MM.1S (cell line): ENCODE measurements at regions not wholly inside any gene's neighbourhood (a gene's known extent, or its start where the extent isn't known, plus 50 kb on each side); places are given as distances from the start of the nearest gene placed in this dataset.

Source experiments
- DNase-seq: peaks from one replicate; pipeline ENCODE4 v3.0.0-alpha.2; 2015
- H2AFZ ChIP-seq: fragments of 300-600 bp; sonication (generic); 2 replicates; pipeline ENCODE4 v1.6.0; 2016; ENCODE audit warnings: antibody characterized with exemption, low read length
- H3F3A ChIP-seq: fragments of 300-600 bp; sonication (generic); 2 replicates; pipeline ENCODE4 v1.6.1; 2016; ENCODE audit warnings: mild to moderate bottlenecking, antibody characterized with exemption, low read length, moderate library complexity, mixed read lengths; ENCODE audit not compliant: insufficient read depth
- H3K27ac ChIP-seq: fragments of 300-600 bp; sonication (generic); 2 replicates; pipeline ENCODE4 v1.5.1; 2016; ENCODE audit warnings: mild to moderate bottlenecking, low read length
- H3K27me3 ChIP-seq: fragments of 300-600 bp; sonication (generic); replicated peaks from 2 replicates; pipeline ENCODE4 v1.6.0; 2016; ENCODE audit warnings: low read length; ENCODE audit not compliant: insufficient read depth
- H3K36me3 ChIP-seq: fragments of 300-600 bp; sonication (generic); replicated peaks from 2 replicates; pipeline ENCODE4 v1.6.1; 2016; ENCODE audit warnings: mild to moderate bottlenecking, low read length, mixed read lengths; ENCODE audit not compliant: insufficient read depth
- H3K4me1 ChIP-seq: fragments of 300-600 bp; sonication (generic); 2 replicates; pipeline ENCODE4 v1.6.1; 2016; ENCODE audit warnings: low read length, mixed read lengths
- H3K4me2 ChIP-seq: fragments of 300-600 bp; sonication (generic); 2 replicates; pipeline ENCODE4 v1.6.0; 2016; ENCODE audit warnings: low read depth, low read length
- H3K4me3 ChIP-seq: fragments of 300-600 bp; sonication (generic); 2 replicates; pipeline ENCODE4 v1.5.1; 2016; ENCODE audit warnings: low read length, mixed read lengths
- H3K79me2 ChIP-seq: fragments of 300-600 bp; sonication (generic); 2 replicates; pipeline ENCODE4 v1.6.1; 2016; ENCODE audit warnings: mixed run types, low read length, mixed read lengths
- H3K9ac ChIP-seq: fragments of 300-600 bp; sonication (generic); 2 replicates; pipeline ENCODE4 v1.6.1; 2016; ENCODE audit warnings: low read length, mixed read lengths
- H3K9me2 ChIP-seq: fragments of 300-600 bp; sonication (generic); replicated peaks from 2 replicates; pipeline ENCODE4 v1.6.1; 2016; ENCODE audit warnings: mild to moderate bottlenecking, low read length, mixed read lengths; ENCODE audit not compliant: insufficient read depth
- H3K9me3 ChIP-seq: fragments of 300-600 bp; sonication (generic); replicated peaks from 2 replicates; pipeline ENCODE4 v1.6.1; 2016; ENCODE audit warnings: mild to moderate bottlenecking, low read length, mixed read lengths; ENCODE audit not compliant: insufficient read depth
- H4K20me1 ChIP-seq: fragments of 300-600 bp; sonication (generic); 2 replicates; pipeline ENCODE4 v1.6.1; 2016; ENCODE audit warnings: mild to moderate bottlenecking, low read length, moderate library complexity, mixed read lengths; ENCODE audit not compliant: insufficient read depth
- CTCF ChIP-seq: fragments of 300-600 bp; sonication (generic); IDR thresholded peaks from 2 replicates; pipeline ENCODE4 v1.5.1; 2016; ENCODE audit warnings: antibody characterized with exemption, low read length, mixed read lengths
- EZH2 ChIP-seq: fragments of 300-600 bp; sonication (generic); optimal IDR thresholded peaks from 2 replicates; pipeline ENCODE3; 2017; ENCODE audit warnings: low read depth, mild to moderate bottlenecking, antibody characterized with exemption, low read length, mixed read lengths
- EZH2phosphoT487 ChIP-seq: fragments of 300-600 bp; sonication (generic); IDR thresholded peaks from 2 replicates; pipeline ENCODE4 v1.6.1; 2018; ENCODE audit warnings: antibody characterized with exemption, low read length

- no peak for TF ChIP-seq EZH2phosphoT487
- no peak for TF ChIP-seq EZH2
- no peak for TF ChIP-seq CTCF
- H3K36me3 ChIP-seq: no peaks in the 10 kb centered on the region
- peaks cover 26% of the 10 kb centered on the region for H3K4me1 ChIP-seq
- no peaks in the 10 kb centered on the region for H3K9me3 ChIP-seq
- no peaks in the 10 kb centered on the region for H4K20me1 ChIP-seq
- H3F3A ChIP-seq: 0 out of 2 replicates have a peak, but pooled peaks cover 5% of the 10 kb centered on the region
- no peak overlapping the region for H3K4me3 ChIP-seq
- H3K79me2 ChIP-seq: no peaks in the 10 kb centered on the region
- no peak for DNase-seq
- peak overlapping the region; percentile 80; the same call in 1 of the 2 replicates for H2AFZ ChIP-seq
- H3K9ac ChIP-seq: no peak overlapping the region
- H3K9me2 ChIP-seq: no peaks in the 10 kb centered on the region
- H3K4me2 ChIP-seq: peak overlapping the region; percentile 71; the same call in 1 of the 2 replicates
- no peaks in the 10 kb centered on the region for H3K27me3 ChIP-seq
- H3K27ac ChIP-seq: no peak overlapping the region
Measured at GRCh38 chr10:31706464-31707092, 222.1 kb downstream of the ARHGAP12 start.

- H3K4me1 ChIP-seq: peaks cover 26% of the 10 kb centered on the region
- H3K9me3 ChIP-seq: no peaks in the 10 kb centered on the region
- no peak overlapping the region for H3K9ac ChIP-seq
- H3K9me2 ChIP-seq: no peaks in the 10 kb centered on the region
- no peak overlapping the region for H2AFZ ChIP-seq
- no peaks in the 10 kb centered on the region for H3K27me3 ChIP-seq
- H3F3A ChIP-seq: 0 out of 2 replicates have a peak, but pooled peaks cover 5% of the 10 kb centered on the region
- TF ChIP-seq EZH2phosphoT487: no peak
- TF ChIP-seq EZH2: no peak
- no peak for TF ChIP-seq CTCF
- H3K4me2 ChIP-seq: no peak overlapping the region
- no peaks in the 10 kb centered on the region for H3K79me2 ChIP-seq
- DNase-seq: no peak
- no peak overlapping the region for H3K4me3 ChIP-seq
- H4K20me1 ChIP-seq: no peaks in the 10 kb centered on the region
- no peaks in the 10 kb centered on the region for H3K36me3 ChIP-seq
- no peak overlapping the region for H3K27ac ChIP-seq
Measured at GRCh38 chr10:31705136-31705535, 223.5 kb downstream of the ARHGAP12 start.

- no peak overlapping the region for H3K4me3 ChIP-seq
- no peak for DNase-seq
- peaks cover 22% of the 10 kb centered on the region for H3K4me1 ChIP-seq
- no peaks in the 10 kb centered on the region for H3K9me3 ChIP-seq
- no peaks in the 10 kb centered on the region for H3K79me2 ChIP-seq
- no peak overlapping the region for H3K9ac ChIP-seq
- TF ChIP-seq CTCF: no peak
- 0 out of 2 replicates have a peak, but pooled peaks cover 5% of the 10 kb centered on the region for H3F3A ChIP-seq
- H3K4me2 ChIP-seq: no peak overlapping the region
- H3K27ac ChIP-seq: no peak overlapping the region
- H3K9me2 ChIP-seq: no peaks in the 10 kb centered on the region
- no peak overlapping the region for H2AFZ ChIP-seq
- H4K20me1 ChIP-seq: no peaks in the 10 kb centered on the region
- no peaks in the 10 kb centered on the region for H3K27me3 ChIP-seq
- H3K36me3 ChIP-seq: no peaks in the 10 kb centered on the region
Measured at GRCh38 chr10:31704195-31704594, 224.4 kb downstream of the ARHGAP12 start.
